SK-N-DZ (cell line): ENCODE measurements at regions not wholly inside any gene's neighbourhood (a gene's known extent, or its start where the extent isn't known, plus 50 kb on each side); places are given as distances from the start of the nearest gene placed in this dataset.

ENCODE experiments used
- DNase-seq: peaks from one replicate; pipeline ENCODE4 v3.0.0-alpha.2; 2015; ENCODE audit warnings: low spot score

DNA sequence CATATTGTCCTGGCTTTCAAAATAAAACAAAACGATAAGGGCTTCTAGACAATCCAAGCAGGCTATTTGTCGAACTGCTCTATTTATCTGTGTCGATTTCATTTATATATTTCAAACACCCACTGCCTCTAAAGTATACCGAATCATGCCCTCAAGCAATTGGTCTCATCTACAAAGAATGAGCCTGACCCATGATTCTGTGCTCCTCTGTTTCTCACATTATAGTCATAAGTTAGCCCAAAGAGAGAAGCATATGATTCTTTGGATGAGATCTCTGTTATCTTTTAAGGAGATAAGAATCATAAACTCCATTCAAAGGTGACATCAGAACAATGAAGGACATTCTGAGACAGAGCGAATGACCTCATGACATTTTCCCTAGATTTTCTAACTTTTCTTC is 191.1 kb downstream of the MAP2K6 start:
- DNase-seq: no peak

GRCh38 chr17:69606142-69606800 is 191.8 kb downstream of the MAP2K6 start:
- DNase-seq: no peak

- DNase-seq: peak; percentile 53
Measured at GRCh38 chr17:69607162-69607834, 192.8 kb downstream of the MAP2K6 start.

- no peak for DNase-seq
Measured at GRCh38 chr17:69608141-69608540, 193.6 kb downstream of the MAP2K6 start.

GRCh38 chr17:69608808-69609472 is 194.4 kb downstream of the MAP2K6 start:
- no peak for DNase-seq

GRCh38 chr17:69609473-69610305 is 195.2 kb downstream of the MAP2K6 start:
- no peak for DNase-seq

GRCh38 chr17:69620363-69620762 is 205.9 kb downstream of the MAP2K6 start:
- DNase-seq: no peak

- no peak for DNase-seq
Measured at GRCh38 chr17:69625474-69625873, 211.0 kb downstream of the MAP2K6 start.

DNA sequence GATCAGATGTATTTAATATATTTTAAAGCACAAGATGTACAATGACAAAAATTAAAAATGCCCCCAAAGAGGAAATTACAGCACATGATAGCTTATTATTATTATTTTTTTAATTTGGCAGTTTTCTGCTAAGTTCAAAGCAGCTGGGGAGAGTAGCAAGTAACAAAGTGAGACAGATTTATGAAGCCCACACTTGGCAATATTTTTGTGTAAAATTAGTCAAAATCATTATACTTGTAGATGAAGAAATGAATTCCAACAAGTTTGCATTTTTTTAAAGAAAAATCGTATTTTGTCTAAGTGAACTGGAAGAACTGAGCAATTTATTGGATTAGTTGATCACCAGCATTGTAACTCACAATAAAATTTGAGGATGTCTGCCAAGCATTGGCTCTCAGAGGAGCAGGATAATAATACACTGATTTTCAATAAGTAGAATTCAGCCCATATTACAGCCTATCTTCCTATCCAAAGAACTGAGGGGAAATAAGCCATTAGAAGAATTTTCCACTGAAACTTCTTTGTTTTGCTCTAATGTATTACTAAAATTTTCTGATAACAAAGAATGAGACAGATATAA is 215.6 kb downstream of the MAP2K6 start:
- DNase-seq: no peak

DNA sequence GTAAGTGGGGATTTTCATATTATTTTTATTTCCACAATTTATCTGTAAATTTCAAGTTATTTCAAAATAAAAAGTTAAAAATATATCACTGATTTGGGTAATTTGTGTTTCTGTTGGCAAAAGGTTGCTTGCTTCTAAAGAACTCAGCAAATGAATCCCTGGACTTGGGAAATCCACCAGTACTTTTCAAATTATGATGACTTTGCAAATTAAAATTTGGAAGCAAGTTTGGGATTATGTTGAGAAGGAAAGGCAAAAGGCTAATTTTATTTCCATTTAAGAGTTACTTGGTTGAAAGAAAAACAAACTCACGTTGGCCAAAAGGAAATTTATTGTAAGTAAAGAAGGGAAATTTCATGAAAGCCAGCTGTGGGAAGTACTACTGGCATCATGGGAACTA is 220.3 kb downstream of the MAP2K6 start:
- no peak for DNase-seq

GRCh38 chr17:69637446-69638156 is 223.1 kb downstream of the MAP2K6 start:
- no peak for DNase-seq

GRCh38 chr17:69639096-69639495 is 224.6 kb downstream of the MAP2K6 start:
- no peak for DNase-seq

GRCh38 chr17:69640073-69640472 is 225.6 kb downstream of the MAP2K6 start:
- DNase-seq: no peak

DNA sequence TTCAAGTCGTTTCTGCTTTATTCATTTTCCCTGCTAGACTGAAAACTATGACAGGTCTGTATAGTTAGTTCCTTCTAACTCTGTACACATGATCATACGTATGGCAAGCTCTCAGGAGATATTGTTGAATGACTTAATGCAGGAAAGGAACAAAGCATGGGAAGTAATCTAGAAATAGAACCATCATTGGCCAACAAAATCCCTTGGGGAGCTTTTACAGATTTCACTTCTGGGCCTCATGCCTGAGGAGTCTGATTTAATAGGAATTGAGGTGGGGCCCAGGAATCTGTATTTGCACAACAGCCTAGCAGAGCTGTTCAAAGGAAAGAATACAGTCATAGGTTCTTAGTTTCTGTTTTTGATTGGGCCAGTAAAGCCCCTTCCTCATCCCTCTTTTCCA is 229.2 kb downstream of the MAP2K6 start:
- DNase-seq: no peak

DNA sequence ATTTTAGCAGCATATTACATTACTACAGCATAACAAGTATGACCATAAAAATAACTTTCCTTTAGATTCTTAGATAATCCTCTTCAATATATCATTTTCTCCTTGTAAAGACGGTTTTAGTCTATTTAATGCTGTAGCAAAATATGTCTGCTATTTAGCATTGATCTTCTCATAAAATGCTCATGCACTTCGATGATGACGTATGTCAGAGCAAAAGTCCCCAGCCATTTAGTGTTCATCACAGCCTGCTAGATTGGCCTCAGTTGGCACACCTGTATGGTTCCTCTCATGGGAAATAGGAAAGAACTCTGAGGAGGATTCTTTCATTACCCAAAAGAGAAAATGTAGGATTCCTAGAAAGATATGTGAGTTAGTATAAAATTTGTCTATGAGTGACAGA is 232.2 kb downstream of the MAP2K6 start:
- no peak for DNase-seq

DNA sequence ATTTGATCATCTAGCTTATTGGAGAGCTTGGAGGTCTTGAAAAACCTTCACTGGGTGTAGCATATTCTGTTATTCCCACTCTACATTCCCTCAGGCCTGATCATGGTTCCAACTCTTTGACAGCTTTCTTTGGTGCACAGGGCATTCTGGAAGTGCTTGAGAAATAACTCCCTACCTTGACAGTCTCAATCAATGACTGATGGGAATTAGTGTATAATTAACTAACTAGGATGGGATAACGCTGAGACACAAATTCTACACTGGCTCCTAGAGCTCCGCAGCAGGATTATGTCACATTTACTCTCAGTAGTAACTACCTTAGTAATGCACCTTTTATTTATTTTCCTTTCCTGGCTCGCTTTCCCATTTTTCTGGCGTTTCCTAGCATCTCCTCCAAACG is 236.4 kb downstream of the MAP2K6 start:
- DNase-seq: no peak

DNA sequence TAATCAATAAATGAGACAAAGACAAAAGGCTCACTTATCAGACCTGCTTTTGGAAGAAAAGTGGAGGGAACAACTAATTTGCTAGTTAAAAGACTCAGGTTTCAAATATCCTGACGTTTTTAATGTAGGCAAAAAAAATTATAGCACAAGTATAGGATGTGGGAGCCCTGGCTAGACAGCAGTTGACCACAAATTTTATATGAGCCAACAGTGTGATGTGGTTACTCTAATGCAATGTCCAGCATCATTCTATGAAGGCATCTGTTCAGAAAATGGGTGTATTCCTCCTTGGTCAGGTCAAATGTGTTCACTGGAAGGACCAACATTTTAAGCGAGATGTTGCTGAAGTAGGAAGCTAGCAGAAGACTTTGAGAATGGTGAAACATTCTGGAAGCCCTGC is 237.4 kb downstream of the MAP2K6 start:
- DNase-seq: no peak

DNA sequence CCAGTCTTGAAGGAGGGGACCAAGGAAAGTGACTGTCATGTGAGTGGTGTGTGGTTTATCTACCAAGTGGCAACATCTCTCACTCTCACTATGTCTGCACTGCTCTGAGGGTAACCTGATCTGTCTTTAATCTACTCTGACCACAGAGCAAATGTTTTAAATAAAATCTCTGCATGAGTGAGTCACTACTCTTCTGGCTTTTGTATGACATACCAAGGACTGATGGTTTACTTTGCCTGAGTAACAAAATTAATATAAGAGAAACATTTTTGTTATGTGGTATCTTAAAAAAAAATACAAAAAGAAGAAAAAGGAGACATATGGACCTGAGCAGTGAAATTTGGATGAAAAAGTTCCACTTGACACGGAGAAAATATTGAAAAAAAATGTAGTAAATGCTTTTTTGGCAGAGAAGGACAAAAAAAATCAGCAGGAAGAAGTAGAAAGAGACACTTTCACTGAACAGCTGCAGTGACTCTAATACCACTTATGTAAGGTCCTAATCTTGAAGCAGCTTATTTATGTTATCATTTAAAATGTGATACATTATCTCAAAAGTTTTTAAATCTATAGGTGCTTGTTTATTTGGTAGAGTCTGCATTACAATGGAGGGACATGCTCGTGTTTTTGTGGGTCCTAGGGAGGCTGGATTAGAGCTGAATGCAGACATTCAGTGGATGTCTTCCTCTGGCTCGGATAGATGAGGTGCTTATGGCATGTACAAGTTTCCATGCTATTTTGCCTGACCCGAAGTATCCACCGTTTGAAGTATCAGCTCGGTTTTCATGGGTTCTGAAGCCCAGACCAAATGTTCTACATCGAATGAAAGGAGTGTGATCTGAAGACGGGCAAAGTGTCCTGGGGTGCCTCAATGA is 240.7 kb downstream of the MAP2K6 start:
- peak; percentile 6 for DNase-seq

- no peak for DNase-seq
Measured at GRCh38 chr17:69655902-69656301, 241.4 kb downstream of the MAP2K6 start.
